SU-DHL-6 (cell line): ENCODE measurements at regions not wholly inside any gene's neighbourhood (a gene's known extent, or its start where the extent isn't known, plus 50 kb on each side); places are given as distances from the start of the nearest gene placed in this dataset.

ENCODE experiments used
- H2AFZ ChIP-seq: fragments of 200-600 bp; sonication (generic); 2 replicates; pipeline ENCODE4 v1.6.1; 2014; ENCODE audit warnings: low read depth, mild to moderate bottlenecking, moderate library complexity, mixed read lengths, antibody characterized with exemption, low read length; ENCODE audit not compliant: severe bottlenecking
- H3F3A ChIP-seq: fragments of 200-600 bp; shearing (Covaris generic); 2 replicates; pipeline ENCODE4 v1.6.0; 2016; ENCODE audit warnings: antibody characterized with exemption, mild to moderate bottlenecking; ENCODE audit not compliant: insufficient read depth
- H3K27ac ChIP-seq: fragments of 200-600 bp; sonication (generic); 2 replicates; pipeline ENCODE4 v1.5.1; 2016; ENCODE audit warnings: low read depth, mild to moderate bottlenecking, low read length, moderate library complexity, mixed read lengths
- H3K27me3 ChIP-seq: fragments of 200-600 bp; sonication (generic), shearing (Covaris generic); 2 replicates; pipeline ENCODE4 v1.6.0; 2014; ENCODE audit warnings: mild to moderate bottlenecking, low read length
- H3K36me3 ChIP-seq: fragments of 200-600 bp; sonication (generic); 2 replicates; pipeline ENCODE4 v1.6.1; 2014; ENCODE audit warnings: mild to moderate bottlenecking, low read length, mixed read lengths
- H3K4me2 ChIP-seq: fragments of 300-600, 200-600 bp; shearing (Covaris generic), sonication (generic); 2 replicates; pipeline ENCODE4 v1.6.0; 2014; ENCODE audit warnings: low read length, low read depth, mild to moderate bottlenecking; ENCODE audit not compliant: poor library complexity, severe bottlenecking
- H3K4me3 ChIP-seq: fragments of 200-600 bp; sonication (generic); 2 replicates; pipeline ENCODE4 v1.5.1; 2014; ENCODE audit warnings: antibody characterized with exemption, low read length, mild to moderate bottlenecking, mixed read lengths; ENCODE audit not compliant: insufficient read depth, poor library complexity, severe bottlenecking
- H3K79me2 ChIP-seq: fragments of 200-600 bp; sonication (generic); 2 replicates; pipeline ENCODE4 v1.6.1; 2014; ENCODE audit warnings: mild to moderate bottlenecking, low read length, moderate library complexity; ENCODE audit not compliant: insufficient read depth
- H3K9ac ChIP-seq: fragments of 200-600 bp; sonication (generic); 2 replicates; pipeline ENCODE4 v1.7.0; 2014; ENCODE audit warnings: mild to moderate bottlenecking, low read length
- H3K9me2 ChIP-seq: fragments of 200-600 bp; sonication (generic); replicated peaks from 2 replicates; pipeline ENCODE4 v1.6.1; 2014; ENCODE audit warnings: low read length; ENCODE audit not compliant: insufficient read depth
- H3K9me3 ChIP-seq: fragments of 200-600 bp; sonication (generic); 2 replicates; pipeline ENCODE4 v1.6.1; 2014; ENCODE audit warnings: low read length, mixed read lengths; ENCODE audit not compliant: insufficient read depth
- H4K20me1 ChIP-seq: fragments of 200-600 bp; sonication (generic); 2 replicates; pipeline ENCODE4 v1.6.1; 2014; ENCODE audit warnings: low read depth, mild to moderate bottlenecking, antibody characterized with exemption, low read length, moderate library complexity, mixed read lengths
- CTCF ChIP-seq: fragments of 200-600 bp; sonication (generic); IDR thresholded peaks from one replicate; pipeline ENCODE4 v1.5.1; 2017; ENCODE audit warnings: antibody characterized with exemption, mild to moderate bottlenecking, low read length, moderate library complexity; ENCODE audit not compliant: insufficient read depth, poor library complexity, severe bottlenecking
- EZH2phosphoT487 ChIP-seq: fragments of 200-600 bp; sonication (generic), shearing (Covaris generic); conservative IDR thresholded peaks from 2 replicates; pipeline ENCODE4 v1.6.1; 2018; ENCODE audit warnings: mild to moderate bottlenecking, antibody characterized with exemption, low read length, moderate library complexity, mixed read lengths

- no peak for TF ChIP-seq CTCF
- TF ChIP-seq EZH2phosphoT487 = no peak
- Histone ChIP-seq H3F3A (no peaks in the 10 kb centered on the region), H3K4me2 (no peak overlapping the region), H3K9me3 (no peaks in the 10 kb centered on the region), H2AFZ (no peak overlapping the region), H3K79me2 (no peaks in the 10 kb centered on the region), H3K9ac (no peak overlapping the region), H3K4me3 (no peak overlapping the region), H3K36me3 (no peaks in the 10 kb centered on the region), H3K27me3 (no peaks in the 10 kb centered on the region), H4K20me1 (no peaks in the 10 kb centered on the region), H3K9me2 (0 out of 2 replicates have a peak, but pooled peaks cover 3% of the 10 kb centered on the region), H3K27ac (no peak overlapping the region)
Observed at GRCh38 chr11:90818196-90818745, 595.4 kb upstream of the CHORDC1 start.

- Histone ChIP-seq H3K27ac (no peak overlapping the region), H4K20me1 (no peaks in the 10 kb centered on the region), H3K9me2 (0 out of 2 replicates have a peak, but pooled peaks cover 3% of the 10 kb centered on the region), H3K4me2 (no peak overlapping the region), H3K9me3 (no peaks in the 10 kb centered on the region), H3K79me2 (no peaks in the 10 kb centered on the region), H2AFZ (no peak overlapping the region), H3F3A (no peaks in the 10 kb centered on the region), H3K9ac (no peak overlapping the region), H3K27me3 (no peaks in the 10 kb centered on the region), H3K4me3 (no peak overlapping the region), H3K36me3 (no peaks in the 10 kb centered on the region)
- TF ChIP-seq EZH2phosphoT487 (no peak), CTCF (no peak)
Observed at GRCh38 chr11:90809581-90809980, 586.7 kb upstream of the CHORDC1 start.

GRCh38 chr11:90805172-90805571 lies 582.3 kb upstream of the CHORDC1 start:
- Histone ChIP-seq H3K9me3 (no peaks in the 10 kb centered on the region), H3K79me2 (no peaks in the 10 kb centered on the region), H2AFZ (no peak overlapping the region), H3K36me3 (no peaks in the 10 kb centered on the region), H3K4me3 (no peak overlapping the region), H3K27ac (no peak overlapping the region), H3K9ac (no peak overlapping the region), H3K27me3 (no peaks in the 10 kb centered on the region), H3F3A (no peaks in the 10 kb centered on the region), H3K9me2 (no peaks in the 10 kb centered on the region), H3K4me2 (no peak overlapping the region), H4K20me1 (no peaks in the 10 kb centered on the region)
- TF ChIP-seq EZH2phosphoT487 (no peak), CTCF (no peak)
